ENCODE measurements at regions not wholly inside any gene's neighbourhood (a gene's known extent, or its start where the extent isn't known, plus 50 kb on each side); places are given as distances from the start of the nearest gene placed in this dataset.

GRCh38 chr11:26783997-26784396 lies 62.1 kb upstream of the SLC5A12 start:
- no peaks in the 10 kb centered on the region for H3K27me3 ChIP-seq
- H3K36me3 ChIP-seq = no peaks in the 10 kb centered on the region
- H3K4me1 ChIP-seq (ENCODE audit: low read depth) = peaks cover 12% of the 10 kb centered on the region
- DNase-seq (ENCODE audit: low read depth in 1 of 2, low spot score in 1 of 2) = no peak
- no peak for TF ChIP-seq CTCF (IDR thresholded peaks at IDR 0.05; ENCODE audit: low read depth, low read length)
- H3K4me3 ChIP-seq = no peak overlapping the region
- no peak overlapping the region for H3K27ac ChIP-seq
- no peaks in the 10 kb centered on the region for H3K9me3 ChIP-seq (ENCODE audit: low read depth)

- H3K27me3 ChIP-seq = no peaks in the 10 kb centered on the region
- H3K9me3 ChIP-seq (ENCODE audit: low read depth) = no peaks in the 10 kb centered on the region
- TF ChIP-seq CTCF (IDR thresholded peaks at IDR 0.05; ENCODE audit: low read depth, low read length) = no peak
- H3K36me3 ChIP-seq = no peaks in the 10 kb centered on the region
- no peak for DNase-seq (ENCODE audit: low read depth in 1 of 2, low spot score in 1 of 2)
- no peak overlapping the region for H3K4me3 ChIP-seq
- H3K27ac ChIP-seq = no peak overlapping the region
- H3K4me1 ChIP-seq (ENCODE audit: low read depth) = no peaks in the 10 kb centered on the region
Measured at GRCh38 chr11:26790738-26791137, 68.9 kb upstream of the SLC5A12 start.

- no peak for TF ChIP-seq CTCF (IDR thresholded peaks at IDR 0.05; ENCODE audit: low read depth, low read length)
- Histone ChIP-seq H3K4me3 (no peak overlapping the region), H3K36me3 (no peaks in the 10 kb centered on the region), H3K4me1 (ENCODE audit: low read depth) (peaks cover 3% of the 10 kb centered on the region), H3K27ac (no peak overlapping the region), H3K9me3 (ENCODE audit: low read depth) (no peaks in the 10 kb centered on the region), H3K27me3 (no peaks in the 10 kb centered on the region)
- DNase-seq (ENCODE audit: low read depth in 1 of 2, low spot score in 1 of 2) = no peak
Measured at GRCh38 chr11:26792941-26793340, 71.1 kb upstream of the SLC5A12 start.

- DNase-seq (ENCODE audit: low read depth in 1 of 2, low spot score in 1 of 2) = no peak
- H3K4me3 ChIP-seq = no peak overlapping the region
- no peak for TF ChIP-seq CTCF (IDR thresholded peaks at IDR 0.05; ENCODE audit: low read depth, low read length)
- H3K4me1 ChIP-seq (ENCODE audit: low read depth) = peaks cover 3% of the 10 kb centered on the region
- H3K27ac ChIP-seq = no peak overlapping the region
- no peaks in the 10 kb centered on the region for H3K27me3 ChIP-seq
- no peaks in the 10 kb centered on the region for H3K9me3 ChIP-seq (ENCODE audit: low read depth)
- H3K36me3 ChIP-seq = no peaks in the 10 kb centered on the region
Measured at GRCh38 chr11:26793487-26793886, 71.6 kb upstream of the SLC5A12 start.

GRCh38 chr11:26801601-26802000 lies 79.7 kb upstream of the SLC5A12 start:
- no peak overlapping the region for H3K4me3 ChIP-seq
- H3K27ac ChIP-seq = no peak overlapping the region
- no peaks in the 10 kb centered on the region for H3K27me3 ChIP-seq
- H3K36me3 ChIP-seq = no peaks in the 10 kb centered on the region
- DNase-seq (ENCODE audit: low read depth in 1 of 2, low spot score in 1 of 2) = no peak
- peaks cover 3% of the 10 kb centered on the region for H3K4me1 ChIP-seq (ENCODE audit: low read depth)
- no peaks in the 10 kb centered on the region for H3K9me3 ChIP-seq (ENCODE audit: low read depth)
- TF ChIP-seq CTCF (IDR thresholded peaks at IDR 0.05; ENCODE audit: low read depth, low read length) = no peak

GRCh38 chr11:26805001-26805400 lies 83.1 kb upstream of the SLC5A12 start:
- Histone ChIP-seq H3K4me1 (ENCODE audit: low read depth) (no peaks in the 10 kb centered on the region), H3K9me3 (ENCODE audit: low read depth) (no peaks in the 10 kb centered on the region), H3K27ac (no peak overlapping the region), H3K27me3 (no peaks in the 10 kb centered on the region), H3K4me3 (no peak overlapping the region), H3K36me3 (no peaks in the 10 kb centered on the region)
- TF ChIP-seq CTCF (IDR thresholded peaks at IDR 0.05; ENCODE audit: low read depth, low read length) = no peak
- DNase-seq (ENCODE audit: low read depth in 1 of 2, low spot score in 1 of 2) = no peak

All from cardiac muscle cell (in vitro differentiated cells and primary cell).